ENCODE measurements at regions not wholly inside any gene's neighbourhood (a gene's known extent, or its start where the extent isn't known, plus 50 kb on each side); places are given as distances from the start of the nearest gene placed in this dataset.
A peak's percentile ranks its signal among the peaks of the same experiment; 100 is the strongest.
"Not testable (repeated sequence)": the region's sequence is repeated elsewhere in the genome, so short reads cannot be mapped to it uniquely, and the experiment has no call there.

DNA sequence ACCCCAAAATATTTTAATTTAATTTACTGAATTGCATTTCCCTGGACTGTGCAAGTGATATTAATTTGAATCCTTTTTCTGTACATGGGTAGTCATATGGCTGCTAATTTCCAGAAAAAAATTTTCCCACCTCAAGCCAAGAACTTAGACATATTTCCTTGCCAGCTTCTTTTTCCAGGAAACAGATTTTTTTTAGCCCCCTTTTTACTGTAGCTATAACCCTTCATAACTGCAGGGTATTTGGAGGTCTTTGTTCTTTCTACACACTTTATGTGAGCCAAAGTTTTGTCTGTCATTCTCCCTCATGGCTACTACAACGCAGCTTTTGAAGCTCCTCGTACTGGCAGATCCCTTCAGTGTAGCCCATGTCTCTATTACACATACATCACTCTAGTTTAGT lies 261.2 kb upstream of the PIK3R1 start:
- no peaks in the 10 kb centered on the region for H3K9me3 ChIP-seq (ENCODE audit: low read length)
- H3K36me3 ChIP-seq (ENCODE audit: insufficient read depth, low read length) = no peaks in the 10 kb centered on the region
- no peak overlapping the region for H3K9ac ChIP-seq (ENCODE audit: low read length)
- no peak overlapping the region for H3K27ac ChIP-seq (ENCODE audit: low read depth, low read length)
- H3K4me3 ChIP-seq (ENCODE audit: low read depth in 1 of 2, low read length in 2 of 2) = no peak overlapping the region
- H3K4me1 ChIP-seq (ENCODE audit: insufficient read depth, low read length) = no peaks in the 10 kb centered on the region
- H3K27me3 ChIP-seq (ENCODE audit: control insufficient read depth in 1 of 2, insufficient read depth in 2 of 2, low read length in 2 of 2) = no peaks in the 10 kb centered on the region

DNA sequence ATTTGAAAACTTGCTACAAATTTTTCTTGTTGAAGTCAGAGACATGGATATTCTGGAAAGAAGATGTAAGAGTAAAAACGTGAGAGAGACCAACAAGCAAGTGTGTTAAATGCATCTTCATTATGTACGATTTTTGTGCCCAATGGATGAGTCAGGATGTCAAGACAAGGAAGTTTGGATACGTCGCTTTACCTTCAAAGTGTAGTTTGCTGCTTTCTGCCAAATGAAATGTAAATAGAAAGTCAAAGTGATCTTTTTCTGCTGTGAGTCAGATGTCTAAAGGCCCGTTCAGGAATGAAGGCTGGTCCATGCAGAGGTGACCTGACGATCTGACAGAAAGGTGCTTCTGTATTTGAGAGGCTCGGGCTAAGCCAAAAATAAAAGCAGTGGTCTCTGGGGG lies 273.1 kb upstream of the PIK3R1 start:
- Histone ChIP-seq H3K4me1 (ENCODE audit: insufficient read depth, low read length) (peaks cover 24% of the 10 kb centered on the region), H3K9ac (ENCODE audit: low read length) (no peak overlapping the region), H3K27ac (ENCODE audit: low read depth, low read length) (peak overlapping the region; percentile 59), H3K36me3 (ENCODE audit: insufficient read depth, low read length) (no peaks in the 10 kb centered on the region), H3K4me3 (ENCODE audit: low read depth in 1 of 2, low read length in 2 of 2) (no peak overlapping the region), H3K9me3 (ENCODE audit: low read length) (no peaks in the 10 kb centered on the region), H3K27me3 (ENCODE audit: control insufficient read depth in 1 of 2, insufficient read depth in 2 of 2, low read length in 2 of 2) (no peaks in the 10 kb centered on the region)

DNA sequence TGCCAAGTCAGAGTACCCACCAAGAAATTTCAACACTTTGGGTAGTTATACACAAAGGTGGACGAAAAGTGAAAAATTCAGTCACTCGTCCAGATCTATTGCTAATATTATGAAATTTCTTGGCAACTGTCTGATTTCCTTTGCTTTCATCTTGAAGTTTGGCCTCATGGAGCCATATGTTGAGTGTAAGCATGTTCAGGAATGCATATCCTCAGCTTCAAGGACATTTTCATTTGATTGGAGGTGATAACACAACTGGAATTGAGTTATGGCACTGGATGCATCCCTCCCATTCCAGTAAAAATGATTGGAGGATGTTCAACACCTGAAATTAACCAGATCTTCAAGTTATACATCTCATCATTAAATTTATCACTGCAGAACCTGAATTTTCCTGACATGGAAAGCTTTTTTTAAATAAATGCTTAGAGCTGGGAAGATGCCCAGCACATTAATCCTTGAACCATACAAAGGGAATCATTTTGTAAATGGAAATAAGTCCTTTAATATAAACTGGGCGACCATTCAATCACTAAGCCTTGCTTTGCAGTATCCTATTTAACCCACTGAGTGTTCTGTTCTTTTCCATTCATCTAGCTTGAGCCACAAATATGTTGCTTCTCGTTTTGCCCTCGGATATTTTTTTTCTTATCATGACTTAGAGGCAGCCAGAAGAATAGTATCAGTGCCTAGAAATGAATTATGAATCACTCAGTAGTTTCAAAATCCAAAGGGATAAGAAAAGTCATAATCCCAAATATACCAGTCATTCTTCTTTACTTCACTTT lies 273.7 kb upstream of the PIK3R1 start:
- no peaks in the 10 kb centered on the region for H3K27me3 ChIP-seq (ENCODE audit: control insufficient read depth in 1 of 2, insufficient read depth in 2 of 2, low read length in 2 of 2)
- no peaks in the 10 kb centered on the region for H3K9me3 ChIP-seq (ENCODE audit: low read length)
- no peak overlapping the region for H3K9ac ChIP-seq (ENCODE audit: low read length)
- H3K27ac ChIP-seq (ENCODE audit: low read depth, low read length) = peak overlapping the region; percentile 59
- peaks cover 24% of the 10 kb centered on the region for H3K4me1 ChIP-seq (ENCODE audit: insufficient read depth, low read length)
- H3K36me3 ChIP-seq (ENCODE audit: insufficient read depth, low read length) = no peaks in the 10 kb centered on the region
- no peak overlapping the region for H3K4me3 ChIP-seq (ENCODE audit: low read depth in 1 of 2, low read length in 2 of 2)

- H3K27me3 ChIP-seq (ENCODE audit: control insufficient read depth in 1 of 2, insufficient read depth in 2 of 2, low read length in 2 of 2) = no peaks in the 10 kb centered on the region
- no peak overlapping the region for H3K9ac ChIP-seq (ENCODE audit: low read length)
- H3K4me1 ChIP-seq (ENCODE audit: insufficient read depth, low read length) = peaks cover 6% of the 10 kb centered on the region
- no peaks in the 10 kb centered on the region for H3K36me3 ChIP-seq (ENCODE audit: insufficient read depth, low read length)
- H3K9me3 ChIP-seq (ENCODE audit: low read length) = no peaks in the 10 kb centered on the region
- H3K27ac ChIP-seq (ENCODE audit: low read depth, low read length) = no peak overlapping the region
- H3K4me3 ChIP-seq (ENCODE audit: low read depth in 1 of 2, low read length in 2 of 2) = no peak overlapping the region
Observed at GRCh38 chr5:67935908-67936566, 279.5 kb upstream of the PIK3R1 start.

- Histone ChIP-seq H3K27me3 (ENCODE audit: control insufficient read depth in 1 of 2, insufficient read depth in 2 of 2, low read length in 2 of 2) (no peaks in the 10 kb centered on the region), H3K27ac (ENCODE audit: low read depth, low read length) (no peak overlapping the region), H3K9ac (ENCODE audit: low read length) (no peak overlapping the region), H3K4me1 (ENCODE audit: insufficient read depth, low read length) (no peaks in the 10 kb centered on the region), H3K36me3 (ENCODE audit: insufficient read depth, low read length) (no peaks in the 10 kb centered on the region), H3K9me3 (ENCODE audit: low read length) (no peaks in the 10 kb centered on the region), H3K4me3 (ENCODE audit: low read depth in 1 of 2, low read length in 2 of 2) (no peak overlapping the region)
Observed at GRCh38 chr5:67934976-67935375, 280.6 kb upstream of the PIK3R1 start.

DNA sequence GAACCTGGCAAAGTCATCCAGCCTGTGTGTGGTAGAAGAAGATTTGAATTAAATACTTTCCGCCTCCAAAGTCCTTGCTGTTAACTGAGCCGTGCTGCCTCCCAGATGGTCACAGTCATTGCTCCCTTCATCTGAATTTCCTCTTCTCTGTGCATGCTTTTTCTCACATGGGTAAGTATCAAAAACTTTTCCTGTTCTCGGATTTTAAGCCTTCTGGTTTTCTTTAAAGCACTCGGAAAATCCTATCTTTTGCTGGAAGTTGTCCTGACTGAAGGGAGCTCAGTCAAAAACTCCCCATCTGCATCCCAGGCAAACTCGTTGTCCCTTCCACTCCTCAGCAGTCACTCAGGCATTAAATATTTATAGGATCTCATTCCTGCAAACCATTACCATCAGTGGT lies 290.0 kb upstream of the PIK3R1 start:
- H3K27ac ChIP-seq (ENCODE audit: low read depth, low read length) = no peak overlapping the region
- H3K9ac ChIP-seq (ENCODE audit: low read length) = no peak overlapping the region
- no peaks in the 10 kb centered on the region for H3K9me3 ChIP-seq (ENCODE audit: low read length)
- no peaks in the 10 kb centered on the region for H3K27me3 ChIP-seq (ENCODE audit: control insufficient read depth in 1 of 2, insufficient read depth in 2 of 2, low read length in 2 of 2)
- H3K4me3 ChIP-seq (ENCODE audit: low read depth in 1 of 2, low read length in 2 of 2) = no peak overlapping the region
- H3K4me1 ChIP-seq (ENCODE audit: insufficient read depth, low read length) = no peaks in the 10 kb centered on the region
- H3K36me3 ChIP-seq (ENCODE audit: insufficient read depth, low read length) = no peaks in the 10 kb centered on the region

GRCh38 chr5:67921004-67921601 lies 294.5 kb upstream of the PIK3R1 start:
- Histone ChIP-seq H3K9me3 (ENCODE audit: low read length) (no peaks in the 10 kb centered on the region), H3K4me3 (ENCODE audit: low read depth in 1 of 2, low read length in 2 of 2) (no peak overlapping the region), H3K9ac (ENCODE audit: low read length) (no peak overlapping the region), H3K4me1 (ENCODE audit: insufficient read depth, low read length) (no peaks in the 10 kb centered on the region), H3K27ac (ENCODE audit: low read depth, low read length) (no peak overlapping the region), H3K36me3 (ENCODE audit: insufficient read depth, low read length) (no peaks in the 10 kb centered on the region), H3K27me3 (ENCODE audit: control insufficient read depth in 1 of 2, insufficient read depth in 2 of 2, low read length in 2 of 2) (no peaks in the 10 kb centered on the region)

- not testable (repeated sequence) for H3K9ac ChIP-seq (ENCODE audit: low read length); H3K36me3 ChIP-seq (ENCODE audit: insufficient read depth, low read length); H3K4me3 ChIP-seq (ENCODE audit: low read depth in 1 of 2, low read length in 2 of 2); H3K27me3 ChIP-seq (ENCODE audit: control insufficient read depth in 1 of 2, insufficient read depth in 2 of 2, low read length in 2 of 2); H3K9me3 ChIP-seq (ENCODE audit: low read length); H3K27ac ChIP-seq (ENCODE audit: low read depth, low read length); H3K4me1 ChIP-seq (ENCODE audit: insufficient read depth, low read length)
Observed at GRCh38 chr5:67919532-67919931, 296.0 kb upstream of the PIK3R1 start.

GRCh38 chr5:67917561-67917960 lies 298.0 kb upstream of the PIK3R1 start:
- no peak overlapping the region for H3K9ac ChIP-seq (ENCODE audit: low read length)
- no peaks in the 10 kb centered on the region for H3K9me3 ChIP-seq (ENCODE audit: low read length)
- H3K4me1 ChIP-seq (ENCODE audit: insufficient read depth, low read length) = no peaks in the 10 kb centered on the region
- H3K4me3 ChIP-seq (ENCODE audit: low read depth in 1 of 2, low read length in 2 of 2) = no peak overlapping the region
- no peaks in the 10 kb centered on the region for H3K36me3 ChIP-seq (ENCODE audit: insufficient read depth, low read length)
- no peaks in the 10 kb centered on the region for H3K27me3 ChIP-seq (ENCODE audit: control insufficient read depth in 1 of 2, insufficient read depth in 2 of 2, low read length in 2 of 2)
- H3K27ac ChIP-seq (ENCODE audit: low read depth, low read length) = no peak overlapping the region

- Histone ChIP-seq H3K27ac (ENCODE audit: low read depth, low read length) (no peak overlapping the region), H3K36me3 (ENCODE audit: insufficient read depth, low read length) (no peaks in the 10 kb centered on the region), H3K4me3 (ENCODE audit: low read depth in 1 of 2, low read length in 2 of 2) (no peak overlapping the region)
Observed at GRCh38 chr5:67910546-67910945, 305.0 kb upstream of the PIK3R1 start.

GRCh38 chr5:67908126-67908765 lies 307.3 kb upstream of the PIK3R1 start:
- no peak overlapping the region for H3K9ac ChIP-seq (ENCODE audit: low read length)
- no peak overlapping the region for H3K27ac ChIP-seq (ENCODE audit: low read depth, low read length)
- no peaks in the 10 kb centered on the region for H3K4me1 ChIP-seq (ENCODE audit: insufficient read depth, low read length)
- H3K36me3 ChIP-seq (ENCODE audit: insufficient read depth, low read length) = no peaks in the 10 kb centered on the region
- H3K9me3 ChIP-seq (ENCODE audit: low read length) = no peaks in the 10 kb centered on the region
- H3K4me3 ChIP-seq (ENCODE audit: low read depth in 1 of 2, low read length in 2 of 2) = no peak overlapping the region
- no peaks in the 10 kb centered on the region for H3K27me3 ChIP-seq (ENCODE audit: control insufficient read depth in 1 of 2, insufficient read depth in 2 of 2, low read length in 2 of 2)

More at GRCh38 chr5:67910546-67910945, 305.0 kb upstream of the PIK3R1 start:
- Histone ChIP-seq H3K9me3 (ENCODE audit: low read length) (no peaks in the 10 kb centered on the region), H3K4me1 (ENCODE audit: insufficient read depth, low read length) (no peaks in the 10 kb centered on the region), H3K27me3 (ENCODE audit: control insufficient read depth in 1 of 2, insufficient read depth in 2 of 2, low read length in 2 of 2) (no peaks in the 10 kb centered on the region), H3K9ac (ENCODE audit: low read length) (no peak overlapping the region)

All from muscle layer of colon (tissue), 2 donors.